BE2C (cell line): ENCODE measurements at regions not wholly inside any gene's neighbourhood (a gene's known extent, or its start where the extent isn't known, plus 50 kb on each side); places are given as distances from the start of the nearest gene placed in this dataset.
"Not testable (repeated sequence)": the region's sequence is repeated elsewhere in the genome, so short reads cannot be mapped to it uniquely, and the experiment has no call there.

Experiments used
- DNase-seq: peaks from one replicate; pipeline ENCODE4 v3.0.0-alpha.2; 2020
- H3K27me3 ChIP-seq: fragments of 250-450 bp; sonication (Bioruptor Pico); 2 replicates; pipeline ENCODE4 v1.5.1; 2020; ENCODE audit warnings: mild to moderate bottlenecking
- H3K36me3 ChIP-seq: fragments of 250-450 bp; sonication (Bioruptor Pico); 2 replicates; pipeline ENCODE4 v1.5.1; 2020; ENCODE audit warnings: mild to moderate bottlenecking
- H3K4me1 ChIP-seq: fragments of 250-450 bp; sonication (Bioruptor Pico); 2 replicates; pipeline ENCODE4 v1.5.1; 2020
- H3K4me3 ChIP-seq: 2 replicates; pipeline ENCODE4 v1.5.1; 2011; ENCODE audit warnings: low read depth, low read length
- H3K9me3 ChIP-seq: fragments of 250-450 bp; sonication (Bioruptor Pico); 2 replicates; pipeline ENCODE4 v1.5.1; 2020
- CTCF ChIP-seq: IDR thresholded peaks from 2 replicates; pipeline ENCODE4 v1.5.1; 2012; ENCODE audit warnings: mild to moderate bottlenecking, low read depth, low read length

GRCh38 chr6:19723545-19723944 lies 113.6 kb upstream of the ID4 start:
- DNase-seq = no peak
- TF ChIP-seq CTCF = no peak
- no peaks in the 10 kb centered on the region for H3K9me3 ChIP-seq
- no peak overlapping the region for H3K4me3 ChIP-seq
- H3K36me3 ChIP-seq = no peaks in the 10 kb centered on the region
- H3K4me1 ChIP-seq = no peaks in the 10 kb centered on the region
- H3K27me3 ChIP-seq = no peaks in the 10 kb centered on the region

- H3K4me3 ChIP-seq, DNase-seq, H3K9me3 ChIP-seq, H3K36me3 ChIP-seq, H3K4me1 ChIP-seq, H3K27me3 ChIP-seq: not testable (repeated sequence)
These were observed 111.7 kb upstream of the ID4 start for GRCh38 chr6:19725436-19725835.

GRCh38 chr6:19731282-19731681 lies 105.9 kb upstream of the ID4 start:
- TF ChIP-seq CTCF = no peak
- Histone ChIP-seq H3K4me1 (no peaks in the 10 kb centered on the region), H3K36me3 (no peaks in the 10 kb centered on the region), H3K9me3 (no peaks in the 10 kb centered on the region), H3K27me3 (no peaks in the 10 kb centered on the region), H3K4me3 (no peak overlapping the region)
- DNase-seq = no peak

- no peaks in the 10 kb centered on the region for H3K27me3 ChIP-seq
- H3K4me1 ChIP-seq = no peaks in the 10 kb centered on the region
- no peaks in the 10 kb centered on the region for H3K36me3 ChIP-seq
- TF ChIP-seq CTCF = no peak
- DNase-seq = no peak
- H3K4me3 ChIP-seq = no peak overlapping the region
- H3K9me3 ChIP-seq = no peaks in the 10 kb centered on the region
These were observed 103.1 kb upstream of the ID4 start for GRCh38 chr6:19734061-19734460.

GRCh38 chr6:19734519-19734918 lies 102.7 kb upstream of the ID4 start:
- no peaks in the 10 kb centered on the region for H3K36me3 ChIP-seq
- H3K4me3 ChIP-seq = no peak overlapping the region
- no peak for DNase-seq
- no peak for TF ChIP-seq CTCF
- no peaks in the 10 kb centered on the region for H3K4me1 ChIP-seq
- no peaks in the 10 kb centered on the region for H3K27me3 ChIP-seq
- no peaks in the 10 kb centered on the region for H3K9me3 ChIP-seq

GRCh38 chr6:19736066-19736465 lies 101.1 kb upstream of the ID4 start:
- no peaks in the 10 kb centered on the region for H3K4me1 ChIP-seq
- no peaks in the 10 kb centered on the region for H3K36me3 ChIP-seq
- H3K9me3 ChIP-seq = no peaks in the 10 kb centered on the region
- H3K4me3 ChIP-seq = no peak overlapping the region
- DNase-seq = no peak
- H3K27me3 ChIP-seq = no peaks in the 10 kb centered on the region
- TF ChIP-seq CTCF = no peak

- no peak for TF ChIP-seq CTCF
- Histone ChIP-seq H3K4me1 (no peaks in the 10 kb centered on the region), H3K27me3 (no peaks in the 10 kb centered on the region), H3K9me3 (no peaks in the 10 kb centered on the region), H3K4me3 (no peak overlapping the region), H3K36me3 (no peaks in the 10 kb centered on the region)
- no peak for DNase-seq
These were observed 99.2 kb upstream of the ID4 start for GRCh38 chr6:19738010-19738409.
